Right atrium auricular region (tissue), 2 donors: ENCODE measurements at regions not wholly inside any gene's neighbourhood (a gene's known extent, or its start where the extent isn't known, plus 50 kb on each side); places are given as distances from the start of the nearest gene placed in this dataset.

ENCODE experiments used
- DNase-seq: peaks from one replicate; pipeline ENCODE4 v3.0.0-alpha.2; 2019; ENCODE audit warnings: low spot score
- H3K27ac ChIP-seq, 2 donors: fragments of 200-600 bp; sonication (generic); 1 replicate in 1 of 2; 2 replicates in 1 of 2; pipeline ENCODE4 v1.5.1; 2016 to 2019
- H3K27me3 ChIP-seq, 2 donors: fragments of 200-600 bp; sonication (generic); one replicate each; pipeline versions ENCODE4 v1.5.1 to v1.6.0; 2017 to 2019
- H3K36me3 ChIP-seq: fragments of 200-600 bp; sonication (generic); one replicate; pipeline ENCODE4 v1.5.1; 2016
- H3K4me1 ChIP-seq, 2 donors: fragments of 200-600 bp; sonication (generic); one replicate each; pipeline versions ENCODE4 v1.5.1 to v1.6.0; 2017 to 2019
- H3K4me3 ChIP-seq, 2 donors: fragments of 200-600 bp; sonication (generic); 1 replicate in 1 of 2; 2 replicates in 1 of 2; pipeline ENCODE4 v1.5.1; 2017 to 2019; ENCODE audit warnings: mild to moderate bottlenecking in 1 of 2, moderate library complexity in 1 of 2
- H3K9me3 ChIP-seq, 2 donors: fragments of 200-600 bp; sonication (generic); one replicate each; pipeline ENCODE4 v1.5.1; 2019
- TF ChIP-seq, protein P1 (sequence below), 2 donors: fragments of 200-600 bp; sonication (generic); IDR thresholded peaks; one replicate each; pipeline ENCODE4 v1.5.1; 2019; ENCODE audit warnings: antibody characterized with exemption in 2 of 2

GRCh38 chr15:39407116-39407515, 173.8 kb upstream of the THBS1 start:
- DNase-seq = no peak
- no peaks in the 10 kb centered on the region for H3K27me3 ChIP-seq
- H3K36me3 ChIP-seq = no peaks in the 10 kb centered on the region
- TF ChIP-seq, protein P1, sequence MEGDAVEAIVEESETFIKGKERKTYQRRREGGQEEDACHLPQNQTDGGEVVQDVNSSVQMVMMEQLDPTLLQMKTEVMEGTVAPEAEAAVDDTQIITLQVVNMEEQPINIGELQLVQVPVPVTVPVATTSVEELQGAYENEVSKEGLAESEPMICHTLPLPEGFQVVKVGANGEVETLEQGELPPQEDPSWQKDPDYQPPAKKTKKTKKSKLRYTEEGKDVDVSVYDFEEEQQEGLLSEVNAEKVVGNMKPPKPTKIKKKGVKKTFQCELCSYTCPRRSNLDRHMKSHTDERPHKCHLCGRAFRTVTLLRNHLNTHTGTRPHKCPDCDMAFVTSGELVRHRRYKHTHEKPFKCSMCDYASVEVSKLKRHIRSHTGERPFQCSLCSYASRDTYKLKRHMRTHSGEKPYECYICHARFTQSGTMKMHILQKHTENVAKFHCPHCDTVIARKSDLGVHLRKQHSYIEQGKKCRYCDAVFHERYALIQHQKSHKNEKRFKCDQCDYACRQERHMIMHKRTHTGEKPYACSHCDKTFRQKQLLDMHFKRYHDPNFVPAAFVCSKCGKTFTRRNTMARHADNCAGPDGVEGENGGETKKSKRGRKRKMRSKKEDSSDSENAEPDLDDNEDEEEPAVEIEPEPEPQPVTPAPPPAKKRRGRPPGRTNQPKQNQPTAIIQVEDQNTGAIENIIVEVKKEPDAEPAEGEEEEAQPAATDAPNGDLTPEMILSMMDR (IDR thresholded peaks at IDR 0.05) = no peak
- H3K27ac ChIP-seq = no peak overlapping the region
- peaks cover 0 to 17% of the 10 kb centered on the region in 2 donors for H3K4me1 ChIP-seq
- H3K4me3 ChIP-seq = no peak overlapping the region
- H3K9me3 ChIP-seq = no peaks in the 10 kb centered on the region

DNA sequence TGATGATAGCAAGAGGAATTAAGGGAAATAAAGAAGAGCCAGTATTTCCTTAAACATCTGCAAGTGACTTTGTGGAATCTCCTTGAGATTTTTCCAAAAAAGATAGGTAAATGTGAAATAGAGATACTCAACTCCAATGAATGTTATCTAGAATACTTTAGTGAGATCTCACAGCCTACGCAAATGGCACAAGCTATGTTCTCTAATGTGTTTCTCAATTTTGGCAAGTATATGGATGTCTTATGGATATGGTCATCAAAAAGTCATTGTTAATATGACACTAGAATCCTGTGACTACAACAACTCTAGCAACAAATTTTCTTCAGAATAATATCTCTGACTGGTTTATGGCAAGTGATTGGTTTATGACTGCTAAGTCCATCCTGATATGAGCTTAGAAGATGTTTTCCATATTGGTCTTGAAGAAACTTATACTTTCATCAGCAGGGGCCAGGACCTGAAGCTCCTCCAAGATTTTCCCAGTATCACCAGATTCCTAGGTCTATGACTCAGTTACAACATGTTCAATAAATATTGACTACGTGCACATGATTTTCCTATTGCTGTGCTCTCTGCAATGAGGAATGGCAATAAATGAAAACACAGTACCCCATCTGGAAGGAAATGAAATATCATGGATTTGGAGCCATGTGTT, 170.9 kb upstream of the THBS1 start:
- TF ChIP-seq, protein P1 (IDR thresholded peaks at IDR 0.05) = no peak
- no peak overlapping the region for H3K27ac ChIP-seq
- H3K4me1 ChIP-seq = peaks cover 0 to 3% of the 10 kb centered on the region in 2 donors
- H3K4me3 ChIP-seq = no peak overlapping the region
- H3K36me3 ChIP-seq = no peaks in the 10 kb centered on the region
- DNase-seq = no peak
- no peaks in the 10 kb centered on the region for H3K27me3 ChIP-seq
- no peaks in the 10 kb centered on the region for H3K9me3 ChIP-seq

GRCh38 chr15:39411102-39411989, 169.5 kb upstream of the THBS1 start:
- no peak overlapping the region for H3K4me3 ChIP-seq
- no peak for DNase-seq
- H3K4me1 ChIP-seq = no peaks in the 10 kb centered on the region
- no peaks in the 10 kb centered on the region for H3K9me3 ChIP-seq
- H3K36me3 ChIP-seq = no peaks in the 10 kb centered on the region
- H3K27me3 ChIP-seq = no peaks in the 10 kb centered on the region
- TF ChIP-seq, protein P1 (IDR thresholded peaks at IDR 0.05) = no peak
- no peak overlapping the region for H3K27ac ChIP-seq

DNA sequence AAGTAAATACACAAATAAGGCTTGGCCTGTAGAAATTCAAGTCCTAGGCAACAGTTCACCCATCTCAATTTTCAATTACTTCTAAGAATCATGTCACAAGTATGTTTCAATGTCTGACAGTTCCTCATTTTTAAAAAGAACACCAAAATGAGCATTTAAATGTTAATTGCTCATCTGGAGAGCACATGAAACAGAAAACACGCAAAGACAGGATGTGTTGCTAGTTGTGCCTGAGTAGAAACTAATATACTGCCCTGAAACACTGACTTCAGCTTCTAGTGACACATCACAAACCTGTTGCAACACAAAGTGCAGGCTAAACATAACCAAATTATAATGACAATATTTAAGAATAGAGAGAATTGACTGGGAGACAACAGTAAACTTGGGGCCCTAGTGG, 167.3 kb upstream of the THBS1 start:
- no peak overlapping the region for H3K4me3 ChIP-seq
- no peak for DNase-seq
- H3K4me1 ChIP-seq = no peaks in the 10 kb centered on the region
- no peaks in the 10 kb centered on the region for H3K27me3 ChIP-seq
- no peaks in the 10 kb centered on the region for H3K9me3 ChIP-seq
- no peaks in the 10 kb centered on the region for H3K36me3 ChIP-seq
- TF ChIP-seq, protein P1 (IDR thresholded peaks at IDR 0.05) = no peak
- no peak overlapping the region for H3K27ac ChIP-seq

DNA sequence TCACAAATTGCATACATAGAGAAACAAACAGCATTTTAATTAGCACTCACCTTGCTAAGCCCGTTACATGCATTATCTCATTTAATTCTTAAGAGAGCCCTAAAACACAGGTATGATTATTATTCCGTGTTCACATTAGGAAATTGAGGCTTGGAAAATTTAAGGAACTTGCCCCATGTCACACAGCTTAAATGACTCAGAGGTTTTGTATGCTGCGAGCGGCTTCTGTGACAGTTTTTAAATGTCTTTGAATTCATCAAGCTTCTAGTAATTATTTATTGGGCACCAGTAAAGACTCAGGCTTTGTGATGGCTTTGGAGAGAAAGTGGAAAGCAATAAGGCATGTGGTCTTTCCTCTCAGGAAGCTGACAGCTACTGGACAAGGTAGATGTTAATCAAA, 166.7 kb upstream of the THBS1 start:
- Histone ChIP-seq H3K36me3 (no peaks in the 10 kb centered on the region), H3K27me3 (no peaks in the 10 kb centered on the region), H3K4me1 (no peaks in the 10 kb centered on the region), H3K9me3 (no peaks in the 10 kb centered on the region), H3K27ac (no peak overlapping the region), H3K4me3 (no peak overlapping the region)
- no peak for DNase-seq
- TF ChIP-seq, protein P1 (IDR thresholded peaks at IDR 0.05) = no peak
